Endothelial cell of umbilical vein (primary cell): ENCODE measurements at regions not wholly inside any gene's neighbourhood (a gene's known extent, or its start where the extent isn't known, plus 50 kb on each side); places are given as distances from the start of the nearest gene placed in this dataset.

Source experiments
- BruUV-seq: library from RNA; stranded (reverse); fragments of 400-500 nt; replicated peaks from 2 replicates; lab custom pipeline; 2021; lab: Mats Ljungman, UMichigan
- CTCF ChIA-PET: fragments of 300-600, 350-600 bp; sonication (Branson Sonifier 250); formaldehyde crosslinking; loops from one replicate; lab custom pipeline; 2021; ENCODE audit warnings: antibody characterized with exemption, inconsistent platforms; lab: Charles Lee
- POLR2A ChIA-PET: fragments of 300-600, 350-600 bp; sonication (Branson Sonifier 250); formaldehyde crosslinking; loops from one replicate; lab custom pipeline; 2021; ENCODE audit warnings: antibody characterized with exemption, inconsistent platforms; lab: Charles Lee
- DNase-seq: peaks from one replicate; pipeline ENCODE4 v3.0.0-alpha.2; 2011; ENCODE audit warnings: low read depth, low spot score
- FAIRE-seq: peaks from 2 replicates; lab custom pipeline; 2011; peaks lifted over from hg19 to GRCh38; lab: Jason Lieb, UNC
- H2AFZ ChIP-seq: 2 replicates; pipeline ENCODE4 v1.6.0; 2012; ENCODE audit warnings: low read depth, low read length, control low read depth, inconsistent platforms
- H3K27ac ChIP-seq: 2 replicates; pipeline ENCODE4 v1.5.1; 2011; ENCODE audit warnings: low read depth, mild to moderate bottlenecking, control low read depth, low read length, moderate library complexity; ENCODE audit not compliant: insufficient read depth
- H3K27me3 ChIP-seq, 2 experiments: 2 replicates each; pipeline versions ENCODE4 v1.6.0 to v1.6.1; 2011; ENCODE audit warnings: low read length in 2 of 2, mixed read lengths in 1 of 2; ENCODE audit not compliant: control insufficient read depth in 2 of 2, insufficient read depth in 2 of 2
- H3K36me3 ChIP-seq, 2 experiments: 2 replicates in 1 of 2; 3 replicates in 1 of 2; pipeline ENCODE4 v1.5.1; 2011; ENCODE audit warnings: low read length in 2 of 2, mild to moderate bottlenecking in 1 of 2, moderate library complexity in 1 of 2; ENCODE audit not compliant: control insufficient read depth in 2 of 2, insufficient read depth in 2 of 2; ENCODE audit errors: extremely low read depth in 1 of 2
- H3K4me1 ChIP-seq: 3 replicates; pipeline ENCODE4 v1.5.1; 2011; ENCODE audit warnings: mild to moderate bottlenecking, low read length; ENCODE audit not compliant: control insufficient read depth, insufficient read depth; ENCODE audit errors: extremely low read depth
- H3K4me2 ChIP-seq: 2 replicates; pipeline ENCODE4 v1.6.1; 2011; ENCODE audit warnings: low read length, control low read depth, mixed read lengths; ENCODE audit not compliant: insufficient read depth
- H3K4me3 ChIP-seq, 3 experiments: fragments of 200-600 bp in 1 of 3; sonication (generic), shearing (Covaris generic) in 1 of 3; replicated peaks in 1 of 3; 2 replicates each; pipeline ENCODE4 v1.5.1; 2011 to 2016; ENCODE audit warnings: control low read depth in 3 of 3, low read length in 3 of 3, mild to moderate bottlenecking in 2 of 3, inconsistent platforms in 1 of 3, low read depth in 1 of 3, moderate library complexity in 1 of 3; ENCODE audit not compliant: insufficient read depth in 1 of 3
- H3K79me2 ChIP-seq: 2 replicates; pipeline ENCODE4 v1.6.0; 2012; ENCODE audit warnings: low read length, inconsistent platforms; ENCODE audit not compliant: control insufficient read depth, insufficient read depth
- H3K9ac ChIP-seq: replicated peaks from 2 replicates; pipeline ENCODE3; 2011; ENCODE audit warnings: low read length, control low read depth; ENCODE audit not compliant: insufficient read depth; ENCODE audit errors: extremely low read depth
- H3K9me1 ChIP-seq: replicated peaks from 3 replicates; pipeline ENCODE4 v1.6.0; 2011; ENCODE audit warnings: mild to moderate bottlenecking, low read length; ENCODE audit not compliant: control insufficient read depth, insufficient read depth; ENCODE audit errors: extremely low read depth
- H3K9me3 ChIP-seq: replicated peaks from 2 replicates; pipeline ENCODE4 v1.5.1; 2012; ENCODE audit warnings: low read length, inconsistent platforms; ENCODE audit not compliant: control insufficient read depth, insufficient read depth
- H4K20me1 ChIP-seq: replicated peaks from 2 replicates; pipeline ENCODE3; 2011; ENCODE audit warnings: mild to moderate bottlenecking, low read length; ENCODE audit not compliant: control insufficient read depth, insufficient read depth; ENCODE audit errors: extremely low read depth
- CTCF ChIP-seq, 2 donors: IDR thresholded peaks; 1 replicate in 1 of 2; 2 replicates in 1 of 2; pipeline ENCODE4 v1.5.1; 2011; ENCODE audit warnings: low read length in 2 of 2, mild to moderate bottlenecking in 2 of 2, moderate library complexity in 2 of 2, control low read depth in 1 of 2, inconsistent platforms in 1 of 2, low read depth in 1 of 2; ENCODE audit not compliant: insufficient read depth in 1 of 2; ENCODE audit errors: extremely low read depth in 1 of 2
- EZH2 ChIP-seq: IDR thresholded peaks from 2 replicates; pipeline ENCODE4 v1.6.1; 2012; ENCODE audit warnings: borderline replicate concordance, low read depth, mild to moderate bottlenecking, moderate library complexity, low read length, inconsistent platforms; ENCODE audit not compliant: severe bottlenecking
- FOS ChIP-seq: IDR thresholded peaks from 2 replicates; pipeline ENCODE4 v1.6.1; 2011; ENCODE audit warnings: mild to moderate bottlenecking, low read length, moderate library complexity, borderline replicate concordance; ENCODE audit not compliant: insufficient read depth
- GATA2 ChIP-seq: IDR thresholded peaks from 2 replicates; pipeline ENCODE4 v1.7.0; 2011; ENCODE audit warnings: low read depth, mild to moderate bottlenecking, moderate library complexity, mixed read lengths, low read length; ENCODE audit not compliant: insufficient read length, insufficient read depth
- JUN ChIP-seq: IDR thresholded peaks from 2 replicates; pipeline ENCODE4 v1.6.1; 2011; ENCODE audit warnings: borderline replicate concordance, low read depth; ENCODE audit not compliant: insufficient read length, insufficient read depth
- MAX ChIP-seq: IDR thresholded peaks from 2 replicates; pipeline ENCODE4 v1.6.1; 2011; ENCODE audit not compliant: insufficient read depth, insufficient read length
- MYC ChIP-seq: IDR thresholded peaks from one replicate; pipeline ENCODE4 v1.6.1; 2011; ENCODE audit warnings: mild to moderate bottlenecking, low read depth, low read length
- POLR2A ChIP-seq: IDR thresholded peaks from 2 replicates; pipeline ENCODE4 v1.6.1; 2012; ENCODE audit warnings: low read depth, mild to moderate bottlenecking, control low read depth, low read length
- POLR2AphosphoS5 ChIP-seq: IDR thresholded peaks from 2 replicates; pipeline ENCODE4 v1.6.1; 2012; ENCODE audit warnings: low read depth, mild to moderate bottlenecking, control low read depth, low read length, moderate library complexity; ENCODE audit not compliant: insufficient read depth
- dilution Hi-C: fragments of 300-500 bp; cut with MboI; formaldehyde crosslinking; loops from one replicate; pipeline ENCODE4 v1.15.0; 2019; ENCODE audit warnings: low sequenced_read_pairs; ENCODE audit not compliant: extremely low pct_ligation_motif_present
- intact Hi-C: fragments of 100-400 bp; cut with micrococcal nuclease; formaldehyde crosslinking; loops from one replicate; pipeline ENCODE4 v1.10.0; 2022

- BruUV-seq, result no TSS peak
- FAIRE-seq (no peak), DNase-seq (no peak)
- H3K4me2 ChIP-seq, result no peak overlapping the region
- H3K4me1 ChIP-seq, result no peaks in the 10 kb centered on the region
- CTCF ChIA-PET, result no interaction called here
- no peaks in the 10 kb centered on the region for H3K79me2 ChIP-seq
- no peak overlapping the region for H3K27ac ChIP-seq
- intact Hi-C loops, result no loop called here
- no peak overlapping the region for H2AFZ ChIP-seq
- H3K36me3 ChIP-seq, result no peaks in the 10 kb centered on the region
- H3K9ac ChIP-seq, result no peak overlapping the region
- no peaks in the 10 kb centered on the region for H3K27me3 ChIP-seq
- H3K9me3 ChIP-seq, result peaks cover 4% of the 10 kb centered on the region
- H3K9me1 ChIP-seq, result no peaks in the 10 kb centered on the region
- no peak overlapping the region for H3K4me3 ChIP-seq
- dilution Hi-C loops, result no loop called here
- POLR2A ChIA-PET, result no interaction called here
- H4K20me1 ChIP-seq, result no peaks in the 10 kb centered on the region
- TF ChIP-seq MYC (no peak), POLR2A (no peak), CTCF (IDR thresholded peaks at IDR 0.05; ENCODE audit: extremely low read depth in 1 of 2, insufficient read depth in 1 of 2, low read depth in 1 of 2, low read length in 2 of 2) (no peak), FOS (no peak), JUN (no peak), MAX (no peak), POLR2AphosphoS5 (no peak), EZH2 (no peak), GATA2 (no peak)
Measured at GRCh38 chr7:67817481-67817880, 820.8 kb downstream of the TYW1 start.
